Stimulated activated effector memory CD8-positive, alpha-beta T cell treated with anti-CD3 and anti-CD28 coated beads, Interleukin-12 subunit alpha, Interleukin-12 subunit beta, amount 100 ng/mL, for 72 hours (primary cell): ENCODE measurements at regions not wholly inside any gene's neighbourhood (a gene's known extent, or its start where the extent isn't known, plus 50 kb on each side); places are given as distances from the start of the nearest gene placed in this dataset.
"Not testable (repeated sequence)": the region's sequence is repeated elsewhere in the genome, so short reads cannot be mapped to it uniquely, and the experiment has no call there.

Source experiments
- ATAC-seq: fragments of 150-1000 bp; cut with Tn5 transposase; 2 replicates; pipeline ENCODE4 v1.10.0; 2021
- DNase-seq, 2 donors: peaks; one replicate each; pipeline ENCODE4 v3.0.0; 2021 to 2022; ENCODE audit warnings: low spot score in 2 of 2
- H3K27ac Mint-ChIP-seq: one replicate; pipeline ENCODE4 v1.8.0; 2022; ENCODE audit warnings: mild to moderate bottlenecking, mixed read lengths
- H3K36me3 Mint-ChIP-seq: one replicate; pipeline ENCODE4 v1.8.0; 2022; ENCODE audit warnings: mild to moderate bottlenecking, mixed read lengths
- H3K4me1 Mint-ChIP-seq: one replicate; pipeline ENCODE4 v1.8.0; 2022; ENCODE audit warnings: mixed read lengths
- H3K4me3 Mint-ChIP-seq: one replicate; pipeline ENCODE4 v1.8.0; 2022; ENCODE audit warnings: mild to moderate bottlenecking, mixed read lengths
- H3K9me3 Mint-ChIP-seq: one replicate; pipeline ENCODE4 v1.8.0; 2022; ENCODE audit warnings: mixed read lengths

- no peaks in the 10 kb centered on the region for H3K4me1 Mint-ChIP-seq
- DNase-seq (no peak), ATAC-seq (no peak)
- H3K36me3 Mint-ChIP-seq = no peaks in the 10 kb centered on the region
- H3K27ac Mint-ChIP-seq = no peak overlapping the region
- no peaks in the 10 kb centered on the region for H3K9me3 Mint-ChIP-seq
- H3K4me3 Mint-ChIP-seq = no peak overlapping the region
Measured at GRCh38 chr3:40737343-40737742, 212.6 kb downstream of the ZNF621 start.

GRCh38 chr3:40739971-40740370, 215.2 kb downstream of the ZNF621 start:
- Mint-ChIP-seq H3K4me1 (no peaks in the 10 kb centered on the region), H3K4me3 (no peak overlapping the region), H3K36me3 (no peaks in the 10 kb centered on the region), H3K9me3 (no peaks in the 10 kb centered on the region), H3K27ac (no peak overlapping the region)
- ATAC-seq = no peak
- no peak for DNase-seq

- no peak overlapping the region for H3K27ac Mint-ChIP-seq
- no peak overlapping the region for H3K4me3 Mint-ChIP-seq
- ATAC-seq (no peak), DNase-seq (no peak)
- H3K4me1 Mint-ChIP-seq = no peaks in the 10 kb centered on the region
- H3K9me3 Mint-ChIP-seq = no peaks in the 10 kb centered on the region
- H3K36me3 Mint-ChIP-seq = no peaks in the 10 kb centered on the region
Measured at GRCh38 chr3:40741729-40742128, 217.0 kb downstream of the ZNF621 start.

GRCh38 chr3:40745381-40746106, 220.8 kb downstream of the ZNF621 start:
- ATAC-seq (no peak), DNase-seq (no peak)
- H3K4me3 Mint-ChIP-seq = no peak overlapping the region
- H3K36me3 Mint-ChIP-seq = no peaks in the 10 kb centered on the region
- H3K27ac Mint-ChIP-seq = no peak overlapping the region
- H3K4me1 Mint-ChIP-seq = no peaks in the 10 kb centered on the region
- H3K9me3 Mint-ChIP-seq = no peaks in the 10 kb centered on the region

- no peaks in the 10 kb centered on the region for H3K36me3 Mint-ChIP-seq
- ATAC-seq (no peak), DNase-seq (no peak)
- no peaks in the 10 kb centered on the region for H3K4me1 Mint-ChIP-seq
- no peak overlapping the region for H3K27ac Mint-ChIP-seq
- no peak overlapping the region for H3K4me3 Mint-ChIP-seq
- peaks cover 3% of the 10 kb centered on the region for H3K9me3 Mint-ChIP-seq
Measured at GRCh38 chr3:40751666-40752065, 226.9 kb downstream of the ZNF621 start.

- DNase-seq (no peak), ATAC-seq (no peak)
- H3K27ac Mint-ChIP-seq = no peak overlapping the region
- no peaks in the 10 kb centered on the region for H3K36me3 Mint-ChIP-seq
- no peaks in the 10 kb centered on the region for H3K4me1 Mint-ChIP-seq
- H3K4me3 Mint-ChIP-seq = no peak overlapping the region
- H3K9me3 Mint-ChIP-seq = peaks cover 3% of the 10 kb centered on the region
Measured at GRCh38 chr3:40752492-40752891, 227.7 kb downstream of the ZNF621 start.

GRCh38 chr3:40753291-40753770, 228.6 kb downstream of the ZNF621 start:
- Mint-ChIP-seq H3K4me1 (no peaks in the 10 kb centered on the region), H3K9me3 (peaks cover 3% of the 10 kb centered on the region), H3K27ac (no peak overlapping the region), H3K36me3 (no peaks in the 10 kb centered on the region), H3K4me3 (no peak overlapping the region)
- DNase-seq = no peak
- ATAC-seq = no peak

- peaks cover 3% of the 10 kb centered on the region for H3K9me3 Mint-ChIP-seq
- ATAC-seq = no peak
- H3K36me3 Mint-ChIP-seq = no peaks in the 10 kb centered on the region
- H3K4me1 Mint-ChIP-seq = no peaks in the 10 kb centered on the region
- DNase-seq = no peak
- no peak overlapping the region for H3K27ac Mint-ChIP-seq
- no peak overlapping the region for H3K4me3 Mint-ChIP-seq
Measured at GRCh38 chr3:40753951-40754350, 229.2 kb downstream of the ZNF621 start.

GRCh38 chr3:40754994-40755393, 230.2 kb downstream of the ZNF621 start:
- H3K27ac Mint-ChIP-seq = no peak overlapping the region
- H3K9me3 Mint-ChIP-seq = peaks cover 5% of the 10 kb centered on the region
- no peaks in the 10 kb centered on the region for H3K4me1 Mint-ChIP-seq
- H3K36me3 Mint-ChIP-seq = no peaks in the 10 kb centered on the region
- no peak overlapping the region for H3K4me3 Mint-ChIP-seq
- no peak for DNase-seq
- ATAC-seq = peak; percentile 54

GRCh38 chr3:40756500-40756899, 231.7 kb downstream of the ZNF621 start:
- H3K9me3 Mint-ChIP-seq = peaks cover 6% of the 10 kb centered on the region
- DNase-seq (no peak), ATAC-seq (no peak)
- no peaks in the 10 kb centered on the region for H3K4me1 Mint-ChIP-seq
- H3K36me3 Mint-ChIP-seq = no peaks in the 10 kb centered on the region
- no peak overlapping the region for H3K4me3 Mint-ChIP-seq
- H3K27ac Mint-ChIP-seq = no peak overlapping the region

GRCh38 chr3:40762771-40763170, 238.0 kb downstream of the ZNF621 start:
- H3K9me3 Mint-ChIP-seq, H3K4me1 Mint-ChIP-seq, DNase-seq, H3K36me3 Mint-ChIP-seq, H3K27ac Mint-ChIP-seq, ATAC-seq, H3K4me3 Mint-ChIP-seq: not testable (repeated sequence)

GRCh38 chr3:40763807-40764206, 239.0 kb downstream of the ZNF621 start:
- H3K36me3 Mint-ChIP-seq = no peaks in the 10 kb centered on the region
- DNase-seq (no peak), ATAC-seq (no peak)
- H3K4me3 Mint-ChIP-seq = no peak overlapping the region
- H3K27ac Mint-ChIP-seq = no peak overlapping the region
- H3K4me1 Mint-ChIP-seq = no peaks in the 10 kb centered on the region
- H3K9me3 Mint-ChIP-seq = peaks cover 7% of the 10 kb centered on the region

GRCh38 chr3:40764747-40765146, 240.0 kb downstream of the ZNF621 start:
- no peak overlapping the region for H3K27ac Mint-ChIP-seq
- no peaks in the 10 kb centered on the region for H3K36me3 Mint-ChIP-seq
- peaks cover 7% of the 10 kb centered on the region for H3K9me3 Mint-ChIP-seq
- DNase-seq = no peak
- no peak overlapping the region for H3K4me3 Mint-ChIP-seq
- ATAC-seq = no peak
- peaks cover 2% of the 10 kb centered on the region for H3K4me1 Mint-ChIP-seq

- Mint-ChIP-seq H3K9me3 (peaks cover 4% of the 10 kb centered on the region), H3K27ac (no peak overlapping the region), H3K4me3 (no peak overlapping the region), H3K4me1 (peaks cover 8% of the 10 kb centered on the region), H3K36me3 (no peaks in the 10 kb centered on the region)
- ATAC-seq (peak; percentile 66), DNase-seq (no peak)
Measured at GRCh38 chr3:40765884-40766283, 241.1 kb downstream of the ZNF621 start.

- no peak overlapping the region for H3K4me3 Mint-ChIP-seq
- H3K36me3 Mint-ChIP-seq = no peaks in the 10 kb centered on the region
- DNase-seq (no peak), ATAC-seq (no peak)
- peaks cover 8% of the 10 kb centered on the region for H3K4me1 Mint-ChIP-seq
- no peak overlapping the region for H3K27ac Mint-ChIP-seq
- H3K9me3 Mint-ChIP-seq = peaks cover 4% of the 10 kb centered on the region
Measured at GRCh38 chr3:40766396-40766795, 241.6 kb downstream of the ZNF621 start.

- Mint-ChIP-seq H3K27ac (no peak overlapping the region), H3K9me3 (no peaks in the 10 kb centered on the region), H3K36me3 (no peaks in the 10 kb centered on the region), H3K4me1 (peaks cover 8% of the 10 kb centered on the region), H3K4me3 (no peak overlapping the region)
- ATAC-seq (no peak), DNase-seq (no peak)
Measured at GRCh38 chr3:40768046-40768445, 243.3 kb downstream of the ZNF621 start.
